H1 (cell line): ENCODE measurements at regions not wholly inside any gene's neighbourhood (a gene's known extent, or its start where the extent isn't known, plus 50 kb on each side); places are given as distances from the start of the nearest gene placed in this dataset.

Experiments
- CTCF ChIA-PET: fragments of 300-600 bp; sonication (Branson Sonifier 250); formaldehyde crosslinking; loops from one replicate; lab custom pipeline; 2021; ENCODE audit not compliant: partially characterized antibody; lab: Charles Lee
- POLR2A ChIA-PET: fragments of 300-600 bp; sonication (Branson Sonifier 250); formaldehyde crosslinking; loops from one replicate; lab custom pipeline; 2021; ENCODE audit warnings: inconsistent platforms; ENCODE audit not compliant: partially characterized antibody; lab: Charles Lee
- DNase-seq, 2 experiments: peaks; one replicate each; pipeline versions ENCODE4 v3.0.0 to v3.0.0-alpha.2; 2010 to 2022; ENCODE audit warnings: low spot score in 2 of 2, low read depth in 1 of 2, mixed read lengths in 1 of 2
- FAIRE-seq: peaks from 2 replicates; lab custom pipeline; 2011; peaks lifted over from hg19 to GRCh38; lab: Jason Lieb, UNC
- H2AFZ ChIP-seq: 2 replicates; pipeline ENCODE4 v1.8.1; 2012; ENCODE audit warnings: low read length, inconsistent platforms
- H2AK5ac ChIP-seq: 2 replicates; pipeline ENCODE4 v1.6.1; 2013; ENCODE audit warnings: low read depth, low read length
- H2BK120ac ChIP-seq: replicated peaks from 2 replicates; pipeline ENCODE3; 2013; ENCODE audit warnings: low read depth, low read length, inconsistent platforms
- H2BK12ac ChIP-seq: 2 replicates; pipeline ENCODE4 v1.6.1; 2013; ENCODE audit warnings: low read depth, low read length
- H2BK15ac ChIP-seq: 2 replicates; pipeline ENCODE4 v1.6.1; 2013; ENCODE audit warnings: low read length
- H2BK20ac ChIP-seq: 2 replicates; pipeline ENCODE4 v1.6.1; 2013; ENCODE audit warnings: low read length
- H2BK5ac ChIP-seq: 2 replicates; pipeline ENCODE4 v1.6.1; 2013; ENCODE audit warnings: low read depth, low read length
- H3K14ac ChIP-seq: 2 replicates; pipeline ENCODE4 v1.6.1; 2013; ENCODE audit warnings: inconsistent platforms; ENCODE audit not compliant: insufficient read length
- H3K18ac ChIP-seq: 2 replicates; pipeline ENCODE4 v1.6.1; 2013; ENCODE audit warnings: low read length; ENCODE audit errors: extremely low read depth
- H3K23ac ChIP-seq: 2 replicates; pipeline ENCODE4 v1.6.1; 2013; ENCODE audit warnings: inconsistent platforms; ENCODE audit not compliant: insufficient read length
- H3K23me2 ChIP-seq: 2 replicates; pipeline ENCODE4 v1.6.1; 2013; ENCODE audit warnings: low read depth, low read length
- H3K27ac ChIP-seq: 2 replicates; pipeline ENCODE4 v1.6.1; 2011; ENCODE audit warnings: low read depth, low read length, inconsistent platforms
- H3K27me3 ChIP-seq, 4 experiments: replicated peaks in 1 of 4; 1 replicate in 1 of 4; 2 replicates in 3 of 4; pipeline versions ENCODE4 v1.6.1 to v1.8.1; 2011 to 2013; ENCODE audit warnings: low read length in 3 of 4, mild to moderate bottlenecking in 3 of 4, inconsistent platforms in 2 of 4, mixed read lengths in 2 of 4, moderate library complexity in 1 of 4; ENCODE audit not compliant: control insufficient read depth in 3 of 4, insufficient read depth in 3 of 4; ENCODE audit errors: extremely low read depth in 1 of 4
- H3K36me3 ChIP-seq, 4 experiments: 2 replicates each; pipeline versions ENCODE4 v1.6.1 to v1.8.1; 2011 to 2013; ENCODE audit warnings: mild to moderate bottlenecking in 4 of 4, low read length in 3 of 4, moderate library complexity in 2 of 4, control low read depth in 1 of 4, inconsistent platforms in 1 of 4; ENCODE audit not compliant: insufficient read depth in 4 of 4, control insufficient read depth in 2 of 4
- H3K4ac ChIP-seq: replicated peaks from 2 replicates; pipeline ENCODE3; 2013; ENCODE audit warnings: low read length, low read depth, mixed read lengths, inconsistent platforms; ENCODE audit not compliant: insufficient read length
- H3K4me1 ChIP-seq, 4 experiments: replicated peaks in 1 of 4; 1 replicate in 1 of 4; 2 replicates in 3 of 4; pipeline versions ENCODE4 v1.6.1 to v1.8.1; 2011 to 2013; ENCODE audit warnings: low read length in 3 of 4, inconsistent platforms in 2 of 4, mixed read lengths in 1 of 4; ENCODE audit not compliant: insufficient read depth in 4 of 4, control insufficient read depth in 3 of 4
- H3K4me2 ChIP-seq, 2 experiments: 2 replicates each; pipeline versions ENCODE4 v1.6.1 to v1.8.1; 2011 to 2013; ENCODE audit warnings: low read depth in 2 of 2, low read length in 2 of 2, control low read depth in 1 of 2, inconsistent platforms in 1 of 2, mild to moderate bottlenecking in 1 of 2; ENCODE audit not compliant: insufficient read depth in 1 of 2
- H3K4me3 ChIP-seq, 4 experiments: fragments of 200-600, 300-600 bp in 1 of 4; sonication (generic), shearing (Covaris generic), sonication (Bioruptor Twin) in 1 of 4; 2 replicates each; pipeline versions ENCODE4 v1.5.1 to v1.8.1; 2011 to 2016; ENCODE audit warnings: low read length in 4 of 4, low read depth in 3 of 4, control low read depth in 2 of 4, inconsistent platforms in 2 of 4, mild to moderate bottlenecking in 2 of 4, mixed read lengths in 1 of 4, moderate library complexity in 1 of 4; ENCODE audit not compliant: insufficient read depth in 2 of 4; ENCODE audit errors: extremely low read depth in 1 of 4
- H3K56ac ChIP-seq: replicated peaks from 2 replicates; pipeline ENCODE3; 2013; ENCODE audit warnings: low read depth, mild to moderate bottlenecking, mixed read lengths, low read length, inconsistent platforms; ENCODE audit not compliant: insufficient read length
- H3K79me1 ChIP-seq: 2 replicates; pipeline ENCODE4 v1.6.1; 2013; ENCODE audit warnings: low read depth, low read length, control low read depth
- H3K79me2 ChIP-seq, 2 experiments: 2 replicates each; pipeline versions ENCODE4 v1.6.1 to v1.8.1; 2012 to 2013; ENCODE audit warnings: low read length in 2 of 2, mild to moderate bottlenecking in 2 of 2, inconsistent platforms in 1 of 2; ENCODE audit not compliant: insufficient read depth in 2 of 2, control insufficient read depth in 1 of 2
- H3K9ac ChIP-seq, 4 experiments: replicated peaks in 1 of 4; 1 replicate in 1 of 4; 2 replicates in 3 of 4; pipeline versions ENCODE4 v1.6.1 to v1.8.1; 2011 to 2013; ENCODE audit warnings: low read depth in 3 of 4, low read length in 3 of 4, control low read depth in 2 of 4, mild to moderate bottlenecking in 2 of 4, moderate library complexity in 2 of 4, inconsistent platforms in 1 of 4; ENCODE audit errors: extremely low read depth in 1 of 4
- H3K9me3 ChIP-seq, 2 experiments: 2 replicates each; pipeline versions ENCODE4 v1.6.1 to v1.8.1; 2012 to 2013; ENCODE audit warnings: mild to moderate bottlenecking in 2 of 2, moderate library complexity in 2 of 2, control low read depth in 1 of 2, inconsistent platforms in 1 of 2, low read depth in 1 of 2, low read length in 1 of 2, mixed read lengths in 1 of 2; ENCODE audit not compliant: insufficient read depth in 2 of 2
- H4K20me1 ChIP-seq, 2 experiments: replicated peaks in 1 of 2; 2 replicates each; pipeline versions ENCODE3 to v1.8.1; 2011 to 2013; ENCODE audit warnings: inconsistent platforms in 2 of 2, low read length in 2 of 2, mild to moderate bottlenecking in 1 of 2; ENCODE audit not compliant: insufficient read depth in 2 of 2, control insufficient read depth in 1 of 2
- H4K5ac ChIP-seq: 2 replicates; pipeline ENCODE4 v1.6.1; 2013; ENCODE audit warnings: low read length, low read depth, mixed read lengths, inconsistent platforms; ENCODE audit not compliant: insufficient read length
- H4K8ac ChIP-seq: 2 replicates; pipeline ENCODE4 v1.8.0; 2013; ENCODE audit warnings: mild to moderate bottlenecking, moderate library complexity, low read length, inconsistent platforms; ENCODE audit not compliant: insufficient read depth; ENCODE audit errors: extremely low read depth
- H4K91ac ChIP-seq: replicated peaks from 2 replicates; pipeline ENCODE3; 2013; ENCODE audit warnings: low read length, mixed read lengths, inconsistent platforms; ENCODE audit not compliant: insufficient read length
- KDM5A ChIP-seq: fragments of 200-600 bp; IDR thresholded peaks from 2 replicates; pipeline ENCODE4 v1.7.1; 2012; ENCODE audit warnings: mild to moderate bottlenecking, low read length, inconsistent platforms, mixed read lengths
- SIN3A ChIP-seq, 2 experiments: IDR thresholded peaks in 1 of 2; conservative IDR thresholded peaks in 1 of 2; 2 replicates each; pipeline ENCODE4 v1.6.1; 2011 to 2012; ENCODE audit warnings: low read length in 2 of 2, improper control_type of control experiment in 1 of 2, low read depth in 1 of 2, mild to moderate bottlenecking in 1 of 2
- TAF1 ChIP-seq: IDR thresholded peaks from 2 replicates; pipeline ENCODE4 v1.6.1; 2011; ENCODE audit warnings: mild to moderate bottlenecking, low read depth, low read length
- WGBS, 2 experiments: shearing (Covaris generic) in 1 of 2; methylation state at CpG; one replicate each; pipeline versions ENCODE4 v1.1.6 to v1.1.7; 2013 to 2015; ENCODE audit warnings: low lambda C conversion rate in 2 of 2, mixed read lengths in 2 of 2, inconsistent platforms in 1 of 2, low coverage in 1 of 2, missing lambda C conversion rate in 1 of 2; ENCODE audit not compliant: insufficient replicate concordance in 2 of 2, insufficient coverage in 1 of 2, insufficient read length in 1 of 2; ENCODE audit errors: extremely low coverage in 1 of 2, missing lambda C conversion rate in 1 of 2; 5-methylcytosine and 5-hydroxymethylcytosine counted together

DNA sequence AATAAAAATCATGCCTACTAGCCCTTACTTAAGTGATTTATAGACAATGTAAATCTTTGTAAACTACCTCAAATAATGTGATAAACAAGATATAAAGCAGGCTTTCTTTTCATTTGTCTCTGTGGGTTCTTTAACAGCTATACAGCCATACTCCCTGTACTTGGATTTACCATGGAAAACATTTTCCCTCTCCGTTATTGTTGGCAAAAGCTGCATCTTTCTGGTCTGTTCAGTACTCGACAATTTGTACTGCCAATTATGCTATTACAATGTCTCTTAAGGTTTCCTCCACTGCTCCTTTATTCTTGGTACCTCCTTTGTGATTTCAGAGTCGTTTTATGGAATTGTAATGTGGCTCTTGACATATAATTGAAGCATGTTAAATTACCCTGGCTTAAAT lies 426.3 kb upstream of the PKDCC start:
- ChIA-PET CTCF (interaction anchor here (0.6 to 1.0 kb wide), 2 partner anchors 82 to 136 kb away, joined by 3 read pairs; no protein-coding TSS in a partner anchor), POLR2A (interaction anchor here (0.8 kb wide), 1 partner anchor 61 kb away, joined by 3 read pairs; no protein-coding TSS in a partner anchor)
- Histone ChIP-seq H4K8ac (no peak overlapping the region), H2BK20ac (no peak overlapping the region), H3K14ac (no peak overlapping the region), H4K5ac (no peak overlapping the region), H4K20me1 (no peaks in the 10 kb centered on the region), H3K79me1 (no peaks in the 10 kb centered on the region), H3K18ac (no peak overlapping the region), H2BK120ac (no peak overlapping the region), H3K23me2 (no peaks in the 10 kb centered on the region), H2BK12ac (no peak overlapping the region), H4K91ac (no peak overlapping the region), H3K23ac (no peak overlapping the region), H2AFZ (no peak overlapping the region), H2BK15ac (no peak overlapping the region), H3K9ac (no peak overlapping the region), H3K56ac (no peak overlapping the region), H3K79me2 (no peaks in the 10 kb centered on the region), H3K27me3 (peaks cover 0 to 1% (median 0%) of the 10 kb centered on the region in 4 experiments; a peak in 1 of 7 replicates), H3K4me3 (no peak overlapping the region), H2BK5ac (no peak overlapping the region), H3K36me3 (no peaks in the 10 kb centered on the region), H3K4me2 (no peak overlapping the region), H3K4me1 (no peaks in the 10 kb centered on the region), H2AK5ac (no peak overlapping the region), H3K27ac (no peak overlapping the region), H3K4ac (no peak overlapping the region), H3K9me3 (no peaks in the 10 kb centered on the region)
- DNase-seq (no peak), FAIRE-seq (no peak)
- TF ChIP-seq KDM5A (no peak), TAF1 (no peak), SIN3A (conservative IDR thresholded peaks at IDR 0.05 in 1 of 2, IDR thresholded peaks at IDR 0.05 in 1 of 2; ENCODE audit: low read depth in 1 of 2, low read length in 2 of 2) (no peak)
- WGBS, 2 experiments, result 72% methylated on average over 3 of the region's 3 CpGs; no CpG with 5 or more reads in 1 of the 2 experiments
